GM21717 (cell line): ENCODE measurements at regions not wholly inside any gene's neighbourhood (a gene's known extent, or its start where the extent isn't known, plus 50 kb on each side); places are given as distances from the start of the nearest gene placed in this dataset.
"Not testable (repeated sequence)": the region's sequence is repeated elsewhere in the genome, so short reads cannot be mapped to it uniquely, and the experiment has no call there.

Experiments used
- ATAC-seq: cut with Tn5 transposase; IDR thresholded peaks from one replicate; pipeline ENCODE4 v1.9.1; 2021; ENCODE audit warnings: mild to moderate bottlenecking, moderate library complexity; ENCODE audit not compliant: unreplicated experiment

DNA sequence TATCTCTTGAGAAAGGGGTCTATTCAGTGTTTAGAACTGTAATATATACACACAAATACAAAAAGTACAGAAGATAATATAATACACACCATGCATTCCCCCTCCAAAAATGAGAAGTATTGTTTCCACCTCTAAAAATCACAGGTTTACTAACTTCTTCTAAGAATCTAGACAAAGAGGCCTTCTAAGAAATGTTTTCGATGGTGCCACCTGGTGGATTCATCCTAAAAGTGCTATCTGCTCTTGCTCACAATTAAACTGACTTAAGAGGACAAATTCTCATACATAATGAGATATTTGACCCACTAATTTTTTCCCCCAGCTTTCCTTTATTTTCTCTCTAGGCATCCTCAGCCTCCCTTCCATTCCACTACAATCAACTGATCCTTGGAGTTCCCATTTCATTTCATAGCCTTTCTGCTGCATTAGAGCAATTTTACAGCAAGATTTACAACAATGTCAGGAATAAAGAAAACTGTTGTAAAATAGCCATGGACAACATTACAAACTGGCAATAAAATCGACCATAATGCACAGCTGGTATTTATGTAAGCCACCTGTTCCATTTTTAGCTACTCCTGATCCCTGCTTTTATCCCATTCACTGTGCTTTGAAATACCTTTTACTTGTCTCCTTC, 124.6 kb downstream of the ARRDC4 start:
- no peak for ATAC-seq

DNA sequence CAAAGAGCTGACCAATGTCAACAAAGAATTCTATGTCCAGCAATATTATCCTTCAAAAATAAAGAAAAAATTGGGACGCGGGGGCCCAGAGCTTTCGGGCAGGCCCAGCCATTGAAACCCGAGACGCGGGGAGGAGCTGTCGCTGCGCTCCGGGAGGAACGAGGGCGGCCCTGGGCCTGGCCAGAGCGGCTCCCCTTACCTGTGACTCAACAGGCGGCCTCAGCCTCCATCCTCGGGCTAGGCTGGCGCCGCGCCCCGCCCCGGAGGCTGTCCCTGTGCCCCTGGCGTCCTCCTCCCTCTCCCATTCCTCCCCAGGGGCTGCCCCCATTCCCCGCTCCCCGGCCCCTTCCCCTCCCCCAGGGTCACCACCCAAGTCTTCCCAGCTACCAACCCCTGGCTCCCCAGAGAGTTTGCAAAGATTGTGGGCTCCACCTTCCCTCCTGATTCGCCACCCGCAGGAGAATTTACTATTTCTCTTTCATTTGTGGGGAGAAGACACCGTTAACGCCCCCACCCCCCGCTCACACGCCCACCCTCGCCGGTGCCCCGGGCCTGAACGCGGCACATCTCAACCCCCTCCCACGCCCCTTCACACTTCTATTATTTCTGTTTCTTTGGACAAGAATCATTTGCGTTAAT, 127.9 kb downstream of the ARRDC4 start:
- ATAC-seq = peak; percentile 76

DNA sequence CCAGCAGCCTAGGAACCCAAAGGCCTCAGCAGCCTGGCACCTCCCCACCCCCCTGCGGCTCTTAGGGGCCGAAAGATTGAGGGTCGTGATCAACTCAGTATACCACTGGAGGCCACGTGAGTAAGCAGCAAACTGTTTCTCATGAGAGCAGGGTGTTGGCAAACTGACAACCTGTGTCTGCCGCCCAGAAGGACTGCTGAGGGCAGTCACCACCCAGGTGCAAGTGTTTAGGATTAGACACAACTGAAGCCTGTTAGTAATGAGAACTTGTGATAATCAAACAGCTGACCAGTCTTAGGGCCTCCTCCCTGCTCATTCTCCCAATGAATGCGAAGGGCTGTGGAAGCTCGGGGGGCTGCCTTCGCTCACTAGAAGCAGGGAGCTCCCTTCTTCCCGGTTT, 128.8 kb downstream of the ARRDC4 start:
- ATAC-seq = not testable (repeated sequence)

DNA sequence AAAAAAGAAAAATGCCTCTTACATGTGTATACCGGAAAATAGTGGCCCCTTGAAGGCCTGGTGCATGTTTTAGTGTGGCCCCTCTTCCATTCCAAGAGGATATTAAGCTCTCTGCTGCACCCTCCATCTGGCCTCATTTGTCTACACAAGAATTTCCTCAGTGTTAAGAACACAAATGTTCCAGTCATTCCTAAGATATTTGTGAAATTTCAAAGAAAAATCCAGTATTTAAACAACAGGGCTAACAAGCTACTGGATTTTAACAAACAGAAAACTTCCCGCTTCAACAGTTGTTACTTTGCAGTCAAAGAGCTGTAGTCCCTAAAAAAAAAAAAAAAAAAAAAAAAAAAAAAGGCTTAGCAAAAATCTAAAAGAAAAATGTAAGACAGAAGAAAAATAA, 137.5 kb downstream of the ARRDC4 start:
- not testable (repeated sequence) for ATAC-seq

DNA sequence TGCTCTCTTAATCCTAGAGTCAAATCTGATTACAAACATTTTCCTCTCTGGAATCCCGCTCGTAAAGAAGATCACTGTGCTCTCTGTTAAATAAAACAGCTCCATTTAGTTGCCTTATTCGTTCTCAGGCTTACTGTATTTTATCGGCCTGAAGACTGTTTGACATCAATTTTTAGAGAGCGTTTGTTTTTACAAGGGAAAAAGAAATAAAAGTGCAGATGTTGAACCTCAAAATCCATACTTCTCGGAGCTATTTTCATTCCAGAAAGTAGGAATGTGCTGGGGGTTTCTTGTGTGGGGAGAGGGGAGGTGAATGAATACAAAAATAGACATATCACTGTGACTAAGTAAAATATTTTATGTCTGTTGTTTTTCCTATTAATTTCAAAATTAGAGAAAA, 140.1 kb downstream of the ARRDC4 start:
- ATAC-seq = not testable (repeated sequence)

DNA sequence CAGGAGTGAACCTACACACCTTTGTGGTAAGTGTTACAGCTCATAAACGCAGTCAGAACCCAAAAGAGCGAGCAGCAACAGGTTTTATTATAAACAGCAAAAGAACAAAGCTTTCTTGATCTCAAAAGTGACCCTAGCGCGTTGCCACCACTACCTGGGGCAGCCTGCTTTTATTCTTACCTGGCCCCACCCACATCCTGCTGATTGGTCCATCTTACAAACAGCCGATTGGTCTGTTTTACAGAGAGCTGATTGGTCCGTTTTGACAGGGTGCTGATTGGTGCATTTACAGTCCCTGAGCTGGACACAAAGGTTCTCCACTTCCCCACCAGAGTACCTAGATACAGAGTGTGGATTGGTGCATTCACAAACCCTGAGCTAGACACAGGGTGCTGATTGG, 143.1 kb downstream of the ARRDC4 start:
- no peak for ATAC-seq

DNA sequence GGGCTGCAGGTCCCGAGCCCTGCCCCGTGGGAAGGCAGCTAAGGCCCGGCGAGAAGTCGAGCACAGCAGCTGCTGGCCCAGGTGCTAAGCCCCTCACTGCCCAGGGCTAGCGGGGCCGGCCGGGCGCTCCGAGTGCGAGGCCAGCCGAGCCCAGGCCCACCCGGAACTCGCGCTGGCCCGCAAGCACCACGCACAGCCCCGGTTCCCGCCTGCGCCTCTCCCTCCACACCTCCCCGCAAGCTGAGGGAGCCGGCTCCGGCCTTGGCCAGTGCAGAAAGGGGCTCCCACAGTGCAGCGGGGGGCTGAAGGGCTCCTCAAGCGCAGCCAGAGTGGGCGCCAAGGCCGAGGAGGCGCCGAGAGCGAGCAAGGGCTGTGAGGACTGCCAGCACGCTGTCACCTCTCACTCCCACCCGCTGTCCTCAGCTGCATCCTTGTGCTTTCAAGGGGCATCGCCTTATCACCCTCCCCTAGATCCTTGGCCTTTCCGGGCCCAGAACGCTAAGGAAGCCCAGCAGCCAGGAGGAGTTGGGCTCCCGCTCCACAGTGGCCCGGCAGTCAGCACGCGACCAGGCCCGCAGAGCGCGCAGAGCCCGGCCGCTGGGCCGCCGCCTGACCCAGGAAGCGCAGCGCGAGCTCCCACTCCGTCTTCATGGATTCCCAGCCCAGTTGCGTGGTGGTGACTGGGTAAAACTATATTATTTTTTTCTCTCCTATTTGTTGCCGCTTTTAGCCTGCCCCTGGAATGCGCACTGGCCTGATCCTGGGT, 144.1 kb downstream of the ARRDC4 start:
- not testable (repeated sequence) for ATAC-seq

DNA sequence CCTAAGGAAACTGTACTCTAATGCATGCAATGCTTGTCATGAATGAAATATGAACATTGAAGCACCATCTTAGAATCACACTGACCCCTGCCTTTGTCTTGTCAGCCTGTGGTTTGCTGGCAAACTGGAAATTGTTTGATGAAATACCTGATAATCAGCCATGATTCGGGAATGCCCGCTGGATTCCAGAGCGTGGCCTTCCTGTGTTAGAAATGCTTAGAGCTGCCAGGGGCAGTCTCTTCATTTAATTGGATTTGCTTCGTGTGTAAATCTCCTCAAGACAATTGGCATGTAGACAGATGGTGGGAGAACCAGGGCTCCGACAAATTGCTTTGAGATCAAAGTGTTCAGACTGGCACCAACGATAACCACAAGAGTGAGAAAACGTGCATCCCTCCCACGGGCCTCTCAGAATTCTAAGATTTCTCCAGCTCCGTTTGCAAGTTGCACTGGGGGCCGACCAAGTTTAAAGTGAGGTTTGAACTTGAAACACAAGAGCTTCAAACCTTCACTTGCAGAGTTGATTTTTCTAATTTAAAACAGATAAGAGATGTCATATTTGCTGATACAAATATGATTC, 146.2 kb downstream of the ARRDC4 start:
- not testable (repeated sequence) for ATAC-seq

DNA sequence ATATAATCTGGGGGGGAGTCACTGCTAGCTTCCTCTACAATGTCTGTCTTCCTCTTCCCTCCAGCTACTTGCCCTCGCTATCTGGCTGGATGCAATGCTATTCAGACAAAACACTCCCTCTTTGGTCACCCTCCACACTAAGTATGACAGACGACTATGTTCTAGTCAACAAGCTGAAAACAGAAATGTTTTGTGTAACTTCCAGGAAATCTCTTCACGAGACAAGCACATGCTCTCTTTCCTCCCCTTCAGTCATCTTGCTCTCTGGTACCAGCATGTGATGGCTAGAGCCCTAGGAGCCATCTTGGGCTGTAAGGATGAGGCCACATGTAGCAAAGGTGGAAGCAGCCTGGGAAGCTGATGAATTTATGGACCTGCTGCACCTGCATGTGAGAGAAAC, 151.3 kb downstream of the ARRDC4 start:
- ATAC-seq = no peak

DNA sequence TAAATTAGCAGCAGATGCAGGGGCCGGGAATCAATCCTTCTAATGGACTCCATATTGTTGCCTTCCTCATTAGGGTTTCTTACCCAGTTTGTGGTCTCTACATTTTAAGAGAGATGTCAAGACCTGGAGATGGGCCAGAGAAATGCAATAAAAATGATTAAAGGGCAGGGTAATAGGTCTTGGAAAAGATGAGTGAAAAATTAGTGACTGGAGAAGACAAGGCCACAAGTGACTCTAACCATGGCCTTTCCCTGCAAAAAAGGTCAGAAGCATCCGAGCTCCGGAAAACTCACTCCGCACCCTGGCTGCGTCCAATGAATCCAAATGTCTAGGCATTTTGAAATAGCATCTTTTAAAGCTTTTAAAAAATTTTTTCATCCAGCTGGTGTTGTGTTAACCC, 152.8 kb downstream of the ARRDC4 start:
- ATAC-seq = no peak

DNA sequence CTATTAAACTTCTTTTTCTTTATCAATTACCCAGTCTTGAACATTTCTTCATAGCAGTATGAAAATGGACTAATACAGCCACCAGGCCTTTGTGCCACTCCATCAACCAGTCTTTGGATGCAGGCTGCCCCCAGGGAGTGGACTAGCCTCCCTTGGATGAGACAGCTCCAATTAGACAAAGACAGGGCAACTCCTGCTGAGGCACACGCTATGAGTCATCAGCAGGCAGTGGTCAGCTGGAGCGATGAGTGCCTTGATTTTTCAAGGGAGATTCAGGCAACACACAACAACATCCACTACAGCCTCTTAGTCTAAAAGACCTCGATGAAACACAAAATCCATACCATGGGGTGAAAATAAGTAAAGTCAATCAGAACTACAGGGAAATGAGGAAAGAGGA, 160.1 kb downstream of the ARRDC4 start:
- ATAC-seq = no peak

DNA sequence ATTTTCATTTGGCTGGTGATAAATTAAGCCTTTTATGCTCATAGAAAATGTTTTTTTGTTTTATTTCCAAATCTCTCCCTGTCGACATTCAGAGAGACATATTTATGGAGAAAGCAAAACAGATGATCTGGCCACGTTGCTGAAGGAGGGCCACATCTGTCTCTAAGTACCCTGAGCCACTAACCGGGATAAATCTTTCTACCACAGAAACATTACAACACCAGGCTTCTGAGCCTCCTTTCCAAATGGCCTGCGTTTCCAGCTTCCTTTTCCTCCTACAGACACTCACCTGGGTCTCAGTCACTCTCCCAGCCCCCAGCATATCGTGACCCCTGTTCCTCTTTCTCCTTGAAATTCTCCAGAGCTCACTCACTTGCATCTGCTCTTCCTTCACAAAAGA, 161.0 kb downstream of the ARRDC4 start:
- no peak for ATAC-seq

DNA sequence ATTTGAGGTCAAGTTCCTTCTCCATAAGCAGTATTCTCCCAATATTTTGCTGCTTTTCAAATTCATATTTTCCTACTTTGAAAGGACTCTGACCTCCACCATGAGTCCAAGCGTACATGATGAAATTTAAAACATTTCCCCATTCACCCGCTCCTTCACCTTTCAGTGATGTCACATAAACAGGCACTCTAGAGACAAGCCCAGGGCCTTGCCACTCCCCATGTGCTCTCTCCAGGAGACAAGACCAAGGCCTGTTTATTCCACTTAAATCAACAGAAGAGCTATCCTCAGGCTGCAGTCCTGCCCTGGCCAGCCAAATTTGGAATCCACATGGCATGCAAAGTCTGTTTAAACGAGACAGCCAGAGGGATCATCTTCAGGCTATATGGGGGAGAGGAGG, 161.5 kb downstream of the ARRDC4 start:
- no peak for ATAC-seq

DNA sequence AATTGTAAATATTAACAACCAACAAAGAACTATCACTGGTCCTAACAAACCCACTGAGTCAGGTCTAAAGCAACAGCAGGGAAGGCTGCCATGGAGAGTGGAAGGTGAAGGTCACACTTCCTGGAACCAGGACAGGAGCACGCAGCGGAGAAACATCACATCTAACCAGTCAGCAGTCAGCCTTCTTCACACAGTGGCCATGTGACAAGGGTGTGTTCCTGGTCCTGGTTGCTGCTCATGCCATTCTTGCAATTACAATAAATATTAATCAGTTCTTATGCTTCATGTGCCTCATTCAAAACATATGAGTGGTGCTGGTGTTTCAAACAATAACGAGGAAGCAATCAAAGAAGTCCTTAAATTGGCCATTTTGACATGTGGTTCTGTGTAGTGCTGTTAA, 162.8 kb downstream of the ARRDC4 start:
- no peak for ATAC-seq

DNA sequence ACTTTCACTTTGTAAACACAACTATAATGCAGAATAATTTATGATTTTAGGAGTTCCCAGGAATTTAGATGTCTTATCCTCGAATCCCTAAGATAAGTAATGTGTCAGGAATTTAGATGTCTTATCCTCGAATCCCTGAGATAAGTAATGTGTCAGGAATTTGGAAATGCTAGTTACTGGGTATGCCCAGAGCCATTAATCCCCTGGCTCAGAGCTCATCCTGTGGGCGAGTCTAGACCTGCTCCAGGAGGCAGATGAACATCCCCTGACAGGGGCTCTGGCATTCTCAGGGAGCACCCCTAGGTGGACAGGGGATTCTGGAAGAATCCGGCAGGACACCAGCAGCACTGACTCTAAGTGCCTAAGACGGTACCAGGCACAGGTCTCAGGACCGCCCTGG, 163.3 kb downstream of the ARRDC4 start:
- ATAC-seq = no peak

DNA sequence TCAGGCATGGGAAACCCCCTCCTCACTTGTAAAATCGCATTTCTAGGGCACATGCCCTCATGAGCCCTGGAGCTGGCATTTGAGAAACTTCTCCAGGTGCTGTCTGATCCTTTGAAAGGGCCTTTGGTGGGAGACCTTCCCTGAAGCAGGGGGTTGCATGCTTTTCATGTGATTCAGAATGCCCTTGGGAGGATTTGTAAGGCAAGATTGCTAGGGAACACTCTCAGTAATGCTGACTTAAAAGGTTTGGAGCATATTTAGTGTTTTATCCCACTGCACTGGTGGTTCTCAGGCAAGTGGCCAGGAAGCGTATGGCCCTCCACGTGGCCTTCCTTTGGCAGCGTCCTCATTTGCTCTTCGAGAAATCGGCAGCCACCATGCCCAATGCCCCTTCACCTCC, 164.1 kb downstream of the ARRDC4 start:
- no peak for ATAC-seq

DNA sequence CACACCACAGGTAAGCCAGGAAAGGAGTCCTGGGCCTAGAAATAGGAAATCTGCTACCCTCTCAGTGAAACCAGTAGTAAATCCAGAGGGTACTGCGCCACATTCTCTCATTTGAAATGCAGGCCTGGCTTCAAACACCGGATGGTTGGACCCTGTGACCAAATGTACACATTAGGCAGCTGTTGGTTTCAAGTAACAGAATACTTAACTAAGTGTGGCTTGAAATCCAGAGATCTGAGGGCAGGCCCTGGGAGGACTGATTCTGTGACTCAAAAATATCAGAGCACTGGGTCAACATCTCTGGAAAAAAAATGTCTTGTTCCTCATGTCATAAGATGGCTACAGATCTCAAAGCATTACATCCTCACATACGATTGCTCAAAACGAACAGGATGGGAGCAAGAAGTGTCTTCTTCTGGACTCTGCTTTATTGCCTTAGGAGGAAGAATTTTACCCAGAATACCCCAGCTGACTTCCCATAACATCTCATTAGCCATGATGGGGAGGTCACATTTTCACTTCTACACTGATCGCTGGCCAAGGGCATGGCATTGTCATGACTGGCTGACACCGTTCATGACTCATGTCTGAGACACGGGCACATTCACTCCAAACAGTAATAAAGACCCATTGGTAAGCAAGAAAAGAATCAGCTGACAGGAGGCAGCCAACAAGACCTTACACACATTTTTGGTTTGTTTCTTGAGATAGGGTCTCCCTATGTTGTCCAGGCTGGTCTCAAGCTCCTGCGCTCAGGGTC, 166.0 kb downstream of the ARRDC4 start:
- no peak for ATAC-seq

DNA sequence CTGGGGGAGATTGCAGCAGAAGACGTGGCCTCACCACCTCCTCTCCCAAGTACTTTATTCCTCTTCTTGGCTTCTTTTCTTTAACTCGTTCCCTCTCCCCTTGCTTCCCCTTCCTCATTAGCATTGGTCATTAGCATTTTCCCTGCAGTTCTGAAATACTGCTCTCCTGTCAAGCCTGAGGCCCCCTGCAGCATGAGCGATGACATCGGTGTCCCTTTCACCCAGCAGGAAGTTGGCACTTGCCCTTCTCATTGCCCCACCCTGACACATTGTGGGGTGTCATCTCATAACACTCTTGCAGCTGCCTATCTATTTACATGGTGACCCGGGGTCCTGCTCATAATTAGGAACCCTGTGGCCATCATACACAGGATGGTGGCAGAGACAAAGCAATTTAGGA, 167.1 kb downstream of the ARRDC4 start:
- no peak for ATAC-seq

DNA sequence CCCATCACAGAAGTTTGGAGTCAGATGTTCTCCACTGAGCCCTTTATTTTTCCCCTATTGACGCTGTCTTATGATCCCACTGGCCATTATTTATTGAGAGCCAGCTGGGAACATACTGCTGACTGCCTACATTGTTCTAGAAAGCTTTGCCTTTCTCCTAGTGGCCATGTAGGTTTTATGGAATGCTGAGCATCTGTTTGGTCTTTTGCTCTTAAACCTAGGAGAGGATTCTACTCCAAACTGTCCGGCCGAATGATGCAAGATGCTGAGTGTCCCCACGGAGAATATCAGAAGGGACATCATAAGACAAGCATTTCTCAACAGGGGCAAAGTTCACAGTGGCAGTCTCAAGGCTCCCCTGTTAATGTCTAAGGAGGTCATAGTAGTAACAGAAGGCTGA, 171.4 kb downstream of the ARRDC4 start:
- no peak for ATAC-seq

DNA sequence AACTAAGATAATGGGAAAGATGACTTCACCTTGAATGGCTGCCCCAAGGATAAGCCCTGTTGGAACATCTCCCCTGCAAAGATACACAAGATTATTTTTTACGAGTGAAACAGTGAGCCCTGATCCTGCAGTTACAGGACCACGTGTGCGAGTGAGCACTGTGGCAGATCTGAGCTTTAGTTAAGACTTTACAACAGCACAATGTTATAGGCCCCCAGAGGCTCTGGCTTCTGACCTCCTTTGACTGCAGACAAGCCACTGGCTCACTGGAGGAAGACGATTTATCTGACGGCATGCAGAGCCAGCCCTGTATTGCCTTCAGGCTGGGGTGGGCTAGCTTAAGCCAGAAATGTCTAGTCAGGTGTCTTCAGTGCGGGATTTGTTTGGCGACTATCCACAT, 174.4 kb downstream of the ARRDC4 start:
- ATAC-seq = no peak

DNA sequence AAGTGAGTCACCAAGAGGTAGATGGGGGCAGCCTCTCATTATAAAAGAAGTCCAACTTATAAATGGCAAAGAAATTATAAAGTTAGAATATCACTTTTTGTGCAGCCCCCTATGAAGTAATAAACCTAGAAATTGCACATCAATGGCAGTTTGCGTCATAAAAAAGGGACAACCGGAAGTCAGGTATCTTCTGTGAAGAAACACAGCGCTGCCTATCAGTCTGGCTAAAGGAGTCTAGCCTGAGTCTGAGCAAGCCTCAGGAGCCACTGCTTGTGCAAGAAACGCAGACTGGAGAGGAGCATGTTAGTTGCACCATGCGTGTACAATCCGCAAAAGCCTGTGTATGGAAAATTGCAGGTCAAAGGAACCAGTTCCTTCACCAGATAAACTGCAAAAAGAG, 178.4 kb downstream of the ARRDC4 start:
- ATAC-seq = no peak
